ENCODE measurements at regions not wholly inside any gene's neighbourhood (a gene's known extent, or its start where the extent isn't known, plus 50 kb on each side); places are given as distances from the start of the nearest gene placed in this dataset.

DNA sequence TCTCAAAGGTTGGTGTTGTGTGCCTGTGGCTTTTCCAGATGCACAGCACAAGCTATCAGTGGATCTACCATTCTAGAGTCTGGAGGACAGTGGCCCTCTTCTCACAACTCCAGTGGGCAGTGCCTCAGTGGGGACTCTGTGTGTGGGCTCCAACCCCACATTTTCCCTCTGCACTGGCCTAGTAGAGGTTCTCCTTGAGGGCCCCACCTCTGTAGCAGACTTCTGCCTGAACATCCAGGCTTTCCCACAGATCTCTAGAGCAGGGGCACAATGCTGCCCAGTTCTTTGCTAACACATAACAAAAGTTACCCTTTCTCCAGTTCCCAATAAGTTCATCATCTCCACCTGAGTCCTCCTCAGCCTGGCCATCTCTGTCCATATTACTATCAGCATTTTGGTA, 102.1 kb upstream of the ANKRD55 start:
- in situ Hi-C loops (cut with MboI; ENCODE audit: low sequenced_read_pairs, unreplicated experiment): no loop called here
- TF ChIP-seq CTCF (IDR thresholded peaks at IDR 0.05; ENCODE audit: borderline replicate concordance, control extremely low read depth, extremely low read depth, insufficient read depth, missing control alignments): no peak

GRCh38 chr5:56330806-56331205, 97.7 kb upstream of the ANKRD55 start:
- TF ChIP-seq CTCF (IDR thresholded peaks at IDR 0.05; ENCODE audit: borderline replicate concordance, control extremely low read depth, extremely low read depth, insufficient read depth, missing control alignments): no peak
- DNase-seq (ENCODE audit: low spot score): no peak
- in situ Hi-C loops (cut with MboI; ENCODE audit: low sequenced_read_pairs, unreplicated experiment): no loop called here

More for the DNA sequence above, 102.1 kb upstream of the ANKRD55 start:
- DNase-seq (ENCODE audit: low spot score): no peak

- TF ChIP-seq CTCF (IDR thresholded peaks at IDR 0.05; ENCODE audit: borderline replicate concordance, control extremely low read depth, extremely low read depth, insufficient read depth, missing control alignments): no peak
- no peak for DNase-seq (ENCODE audit: low spot score)
- in situ Hi-C loops (cut with MboI; ENCODE audit: low sequenced_read_pairs, unreplicated experiment): no loop called here
These were observed 97.0 kb upstream of the ANKRD55 start for GRCh38 chr5:56330167-56330566.

DNA sequence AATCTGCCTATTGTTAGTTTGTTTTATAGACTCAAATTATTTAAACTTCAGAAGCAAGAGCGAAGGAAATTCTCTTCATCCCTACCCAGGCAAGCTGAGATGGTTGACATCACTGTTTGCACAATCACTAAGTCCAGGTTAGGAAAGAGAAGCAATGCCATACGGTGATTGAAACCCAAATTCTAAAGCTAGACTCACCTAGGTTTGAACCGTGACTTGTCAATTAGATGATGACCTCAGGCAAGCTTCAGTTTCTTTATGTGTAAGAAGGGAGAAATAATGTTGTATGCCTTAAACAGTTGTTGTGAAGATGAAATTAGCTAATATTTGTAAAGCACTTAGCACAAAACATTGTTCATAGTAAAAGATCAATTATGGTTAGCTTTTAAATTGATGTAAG, 96.5 kb upstream of the ANKRD55 start:
- TF ChIP-seq CTCF (IDR thresholded peaks at IDR 0.05; ENCODE audit: borderline replicate concordance, control extremely low read depth, extremely low read depth, insufficient read depth, missing control alignments): no peak
- in situ Hi-C loops (cut with MboI; ENCODE audit: low sequenced_read_pairs, unreplicated experiment): no loop called here
- peak; percentile 59 for DNase-seq (ENCODE audit: low spot score)

GRCh38 chr5:56328753-56329560, 95.8 kb upstream of the ANKRD55 start:
- DNase-seq (ENCODE audit: low spot score): peak; percentile 32
- TF ChIP-seq CTCF (IDR thresholded peaks at IDR 0.05; ENCODE audit: borderline replicate concordance, control extremely low read depth, extremely low read depth, insufficient read depth, missing control alignments): no peak
- in situ Hi-C loops (cut with MboI; ENCODE audit: low sequenced_read_pairs, unreplicated experiment): no loop called here

GRCh38 chr5:56327809-56328208, 94.7 kb upstream of the ANKRD55 start:
- TF ChIP-seq CTCF (IDR thresholded peaks at IDR 0.05; ENCODE audit: borderline replicate concordance, control extremely low read depth, extremely low read depth, insufficient read depth, missing control alignments): no peak
- in situ Hi-C loops (cut with MboI; ENCODE audit: low sequenced_read_pairs, unreplicated experiment): no loop called here
- DNase-seq (ENCODE audit: low spot score): no peak

Measured in GM13976 (cell line).